Retinal pigment epithelial cell (primary cell): ENCODE measurements at regions not wholly inside any gene's neighbourhood (a gene's known extent, or its start where the extent isn't known, plus 50 kb on each side); places are given as distances from the start of the nearest gene placed in this dataset.
A peak's percentile ranks its signal among the peaks of the same experiment; 100 is the strongest.

Experiments used
- DNase-seq: peaks from one replicate; pipeline ENCODE4 v3.0.0-alpha.2; 2010; ENCODE audit warnings: low read depth
- H3K4me3 ChIP-seq: 2 replicates; pipeline ENCODE4 v1.5.1; 2011; ENCODE audit warnings: mild to moderate bottlenecking, low read length, control low read depth, moderate library complexity
- TF ChIP-seq, protein P1 (sequence below): conservative IDR thresholded peaks from 2 replicates; pipeline ENCODE4 v1.5.1; 2011; ENCODE audit warnings: low read depth, low read length, control low read depth, inconsistent platforms

DNA sequence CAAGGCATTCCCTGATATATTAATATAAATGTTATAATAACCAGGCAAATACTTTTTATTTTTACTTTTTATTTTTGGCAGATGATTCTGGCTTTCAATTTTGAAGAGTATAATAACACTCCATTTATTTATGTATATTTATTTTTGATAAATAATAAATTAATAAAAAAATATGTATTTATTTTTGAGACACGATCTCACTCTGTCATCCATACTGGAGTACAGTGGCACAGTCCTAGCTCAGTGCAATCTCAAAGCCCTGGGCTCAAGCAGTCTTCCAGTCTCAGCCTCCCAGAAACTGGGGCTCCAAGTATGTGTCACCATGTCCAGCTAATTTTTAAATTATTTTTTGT is 93.4 kb upstream of the ITGA6 start:
- H3K4me3 ChIP-seq = no peak overlapping the region
- DNase-seq = no peak
- TF ChIP-seq, protein P1, sequence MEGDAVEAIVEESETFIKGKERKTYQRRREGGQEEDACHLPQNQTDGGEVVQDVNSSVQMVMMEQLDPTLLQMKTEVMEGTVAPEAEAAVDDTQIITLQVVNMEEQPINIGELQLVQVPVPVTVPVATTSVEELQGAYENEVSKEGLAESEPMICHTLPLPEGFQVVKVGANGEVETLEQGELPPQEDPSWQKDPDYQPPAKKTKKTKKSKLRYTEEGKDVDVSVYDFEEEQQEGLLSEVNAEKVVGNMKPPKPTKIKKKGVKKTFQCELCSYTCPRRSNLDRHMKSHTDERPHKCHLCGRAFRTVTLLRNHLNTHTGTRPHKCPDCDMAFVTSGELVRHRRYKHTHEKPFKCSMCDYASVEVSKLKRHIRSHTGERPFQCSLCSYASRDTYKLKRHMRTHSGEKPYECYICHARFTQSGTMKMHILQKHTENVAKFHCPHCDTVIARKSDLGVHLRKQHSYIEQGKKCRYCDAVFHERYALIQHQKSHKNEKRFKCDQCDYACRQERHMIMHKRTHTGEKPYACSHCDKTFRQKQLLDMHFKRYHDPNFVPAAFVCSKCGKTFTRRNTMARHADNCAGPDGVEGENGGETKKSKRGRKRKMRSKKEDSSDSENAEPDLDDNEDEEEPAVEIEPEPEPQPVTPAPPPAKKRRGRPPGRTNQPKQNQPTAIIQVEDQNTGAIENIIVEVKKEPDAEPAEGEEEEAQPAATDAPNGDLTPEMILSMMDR = no peak

- H3K4me3 ChIP-seq = no peak overlapping the region
- TF ChIP-seq, protein P1 = no peak
- no peak for DNase-seq
Observed at GRCh38 chr2:172334988-172335387, 92.4 kb upstream of the ITGA6 start.

DNA sequence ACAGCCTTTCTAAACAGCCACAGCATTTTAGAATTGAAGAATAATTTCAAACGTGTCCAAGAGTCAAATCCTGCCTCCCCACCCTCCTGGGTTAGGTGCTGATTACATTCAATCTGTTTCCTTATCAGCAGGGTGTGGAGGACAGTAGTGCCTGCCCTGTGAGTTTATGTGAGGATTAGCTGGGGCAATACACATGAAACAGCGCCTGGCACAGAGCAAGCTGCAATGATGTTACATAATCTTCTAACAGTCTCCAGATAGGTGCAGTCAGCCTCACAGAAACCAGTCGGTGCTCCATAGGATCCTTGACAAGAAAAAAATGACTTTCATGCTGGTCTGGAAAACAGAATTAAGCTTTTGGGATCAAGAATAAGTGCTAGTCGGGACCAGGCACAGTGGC is 91.7 kb upstream of the ITGA6 start:
- DNase-seq = peak; percentile 23
- no peak overlapping the region for H3K4me3 ChIP-seq
- TF ChIP-seq, protein P1 = no peak

DNA sequence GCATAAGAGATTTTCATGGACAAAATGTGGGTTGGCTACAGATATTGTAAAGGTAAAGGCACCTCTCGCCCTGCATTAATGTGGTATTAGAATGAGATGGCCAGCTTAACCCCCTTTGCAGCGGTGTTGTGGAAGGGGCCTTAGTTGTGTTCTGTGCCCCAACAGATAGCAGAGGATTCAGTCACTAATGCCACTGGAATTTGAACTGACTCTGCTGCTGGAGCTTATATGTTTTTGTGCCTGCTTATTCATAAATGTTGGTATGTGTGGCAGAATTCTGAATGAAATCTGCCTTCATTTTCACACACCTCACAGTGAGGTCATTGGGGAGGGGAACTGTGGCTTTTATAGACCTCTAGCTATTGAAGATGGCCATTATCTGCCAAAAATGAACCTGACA is 90.7 kb upstream of the ITGA6 start:
- TF ChIP-seq, protein P1 = no peak
- no peak for DNase-seq
- no peak overlapping the region for H3K4me3 ChIP-seq

DNA sequence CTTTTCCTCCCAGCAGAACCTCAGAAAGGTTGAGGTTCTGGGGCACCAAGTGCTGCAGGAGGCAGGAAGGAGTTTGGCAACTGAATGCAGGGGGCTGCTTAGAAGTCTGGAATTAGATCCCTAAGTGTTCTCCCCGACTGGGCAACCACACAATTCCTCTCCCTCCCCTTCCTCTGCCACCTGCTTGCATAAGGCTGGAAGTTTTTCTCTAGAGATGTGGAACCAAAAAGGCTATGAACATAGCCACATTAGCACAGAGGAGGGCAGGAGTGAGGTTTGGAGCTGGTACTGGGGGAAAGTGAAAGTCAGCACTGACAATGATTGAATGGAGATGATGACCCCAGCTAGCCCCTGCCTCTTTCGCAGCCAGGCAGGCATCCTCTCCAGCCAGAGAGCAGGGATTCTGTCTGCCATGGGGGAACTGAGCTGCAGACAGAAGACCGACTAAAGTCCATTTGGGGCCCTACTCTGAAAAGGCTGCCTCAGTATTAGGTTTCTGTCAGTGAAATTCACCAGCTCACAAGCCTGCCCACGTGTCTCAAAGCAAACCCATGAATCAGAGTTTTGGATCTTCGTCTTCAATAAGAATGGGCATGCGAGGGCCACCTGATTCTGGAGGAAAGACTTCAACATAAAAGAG is 87.9 kb upstream of the ITGA6 start:
- no peak for DNase-seq
- TF ChIP-seq, protein P1 = no peak
- H3K4me3 ChIP-seq = no peak overlapping the region

DNA sequence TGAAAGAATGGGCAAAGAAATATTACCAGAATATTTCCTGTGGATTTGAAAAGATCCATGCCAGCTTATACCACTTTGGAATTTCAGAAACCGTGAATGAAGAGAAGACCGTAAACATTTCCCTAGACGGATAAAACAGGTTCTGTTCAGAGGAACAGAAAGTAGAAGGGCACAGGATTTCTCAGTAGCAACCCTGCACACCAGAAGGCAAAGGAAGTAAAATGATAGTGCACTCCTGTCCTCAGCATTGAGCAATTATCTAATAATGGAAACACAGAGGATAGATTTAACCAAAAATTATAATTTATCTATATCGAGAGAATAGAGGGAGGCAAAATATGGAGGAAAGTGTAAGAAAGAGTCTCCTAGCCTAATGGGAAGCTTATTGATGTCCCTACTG is 87.0 kb upstream of the ITGA6 start:
- DNase-seq = no peak
- no peak overlapping the region for H3K4me3 ChIP-seq
- TF ChIP-seq, protein P1 = no peak

DNA sequence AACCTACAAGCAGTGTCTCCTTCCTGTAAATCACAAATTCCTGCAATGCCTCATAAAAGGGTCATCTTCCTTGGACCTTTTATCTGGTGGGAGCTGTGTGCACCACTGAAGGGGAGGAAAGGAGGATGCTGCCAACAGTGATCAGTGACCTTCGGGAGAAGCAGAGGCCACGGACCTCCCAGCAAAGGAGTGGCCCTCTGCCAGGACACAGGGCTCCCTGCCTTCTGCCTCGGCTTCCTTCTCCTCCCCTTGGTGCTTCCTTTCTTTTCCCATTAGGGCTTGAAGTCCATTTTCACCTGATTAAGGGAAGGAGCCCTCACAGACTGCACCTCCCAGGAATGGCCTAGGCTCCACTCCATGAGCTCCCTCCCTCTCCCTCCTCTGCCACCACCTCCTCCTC is 85.3 kb upstream of the ITGA6 start:
- no peak overlapping the region for H3K4me3 ChIP-seq
- TF ChIP-seq, protein P1 = no peak
- DNase-seq = no peak
